HG02588 (cell line): ENCODE measurements at regions not wholly inside any gene's neighbourhood (a gene's known extent, or its start where the extent isn't known, plus 50 kb on each side); places are given as distances from the start of the nearest gene placed in this dataset.

Source experiments
- ATAC-seq: cut with Tn5 transposase; IDR thresholded peaks from one replicate; pipeline ENCODE4 v1.9.1; 2021; ENCODE audit warnings: mild to moderate bottlenecking, moderate library complexity; ENCODE audit not compliant: unreplicated experiment

- ATAC-seq, result no peak
Observed at GRCh38 chr11:91872243-91872642, 352.4 kb upstream of the FAT3 start.

DNA sequence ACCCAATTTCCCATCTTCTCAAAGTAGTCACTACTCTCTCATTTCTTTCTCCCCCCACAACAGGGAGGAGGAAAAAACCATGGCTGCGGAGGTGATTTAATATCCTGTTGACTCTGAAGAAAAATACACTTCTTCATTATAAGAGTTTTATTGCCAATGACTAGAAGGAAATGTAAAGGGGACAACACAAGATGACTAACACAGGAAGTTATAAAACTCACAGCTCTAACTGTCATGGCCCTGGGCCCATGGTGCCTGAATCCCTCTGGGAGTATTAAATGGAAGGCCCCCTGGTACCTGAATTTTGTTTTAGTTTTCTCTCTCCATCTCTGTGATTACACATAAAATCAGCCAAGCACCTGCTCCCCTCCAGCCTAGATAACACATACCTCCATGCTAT lies 352.8 kb upstream of the FAT3 start:
- ATAC-seq, result no peak

GRCh38 chr11:91871048-91871447 lies 353.6 kb upstream of the FAT3 start:
- no peak for ATAC-seq

GRCh38 chr11:91869686-91870085 lies 354.9 kb upstream of the FAT3 start:
- ATAC-seq, result no peak

DNA sequence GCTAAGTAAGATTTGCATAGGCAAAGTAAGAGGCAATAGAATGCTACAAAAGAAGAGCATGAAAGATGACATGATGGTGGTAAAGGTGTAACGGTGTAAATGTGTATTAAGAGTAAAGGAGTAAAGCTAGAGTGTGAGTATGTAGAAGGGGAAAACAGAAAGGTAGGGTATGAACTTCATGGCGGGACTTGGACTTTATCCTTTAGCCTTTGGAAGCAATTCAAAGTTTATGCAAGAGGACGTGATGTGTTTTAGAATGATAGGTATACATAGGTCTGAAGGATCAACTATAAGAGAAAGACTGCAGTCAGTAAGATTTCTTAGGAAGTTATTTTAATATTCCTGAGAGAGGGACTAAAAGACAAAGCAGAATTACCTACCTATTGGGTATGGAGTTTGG lies 358.0 kb upstream of the FAT3 start:
- ATAC-seq, result no peak

DNA sequence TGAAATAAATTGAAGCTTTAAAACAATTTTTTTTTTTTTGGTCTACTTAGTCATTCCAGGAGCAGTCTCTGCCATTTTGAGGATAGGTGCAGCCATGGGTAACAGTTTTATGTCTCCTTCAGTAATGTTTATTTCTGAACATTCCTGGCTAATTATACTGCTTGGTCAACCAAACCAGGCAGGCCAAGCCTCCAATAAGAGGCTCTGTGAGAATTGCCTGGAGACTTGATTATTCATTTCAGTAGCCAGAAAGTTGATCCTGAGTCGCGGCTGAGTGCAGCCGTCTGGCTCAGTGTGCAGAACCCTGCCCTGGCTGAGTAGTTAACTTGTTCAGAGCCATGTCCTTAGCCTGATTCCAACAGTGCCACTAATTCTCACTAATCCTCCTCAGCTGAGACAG lies 364.0 kb upstream of the FAT3 start:
- ATAC-seq, result no peak

- no peak for ATAC-seq
Observed at GRCh38 chr11:91859666-91860065, 365.0 kb upstream of the FAT3 start.

DNA sequence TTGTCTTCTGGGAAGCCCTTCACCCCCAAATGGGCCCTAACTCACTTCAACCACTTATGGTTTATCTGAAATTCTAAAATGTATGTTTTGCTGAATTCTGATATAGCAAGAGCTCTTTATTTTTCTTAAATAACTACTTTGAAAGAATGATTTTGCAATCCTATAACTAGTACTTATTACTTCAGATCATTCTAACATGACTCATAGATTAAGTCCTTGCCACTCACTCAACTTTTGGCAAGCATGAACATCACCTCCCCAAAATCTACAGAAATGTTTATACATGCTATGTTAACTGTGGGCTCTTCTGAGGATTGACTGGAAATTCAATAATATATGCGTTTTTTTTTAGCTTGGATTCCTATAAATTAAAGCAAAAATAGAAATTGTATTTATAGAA lies 367.4 kb upstream of the FAT3 start:
- ATAC-seq, result no peak

DNA sequence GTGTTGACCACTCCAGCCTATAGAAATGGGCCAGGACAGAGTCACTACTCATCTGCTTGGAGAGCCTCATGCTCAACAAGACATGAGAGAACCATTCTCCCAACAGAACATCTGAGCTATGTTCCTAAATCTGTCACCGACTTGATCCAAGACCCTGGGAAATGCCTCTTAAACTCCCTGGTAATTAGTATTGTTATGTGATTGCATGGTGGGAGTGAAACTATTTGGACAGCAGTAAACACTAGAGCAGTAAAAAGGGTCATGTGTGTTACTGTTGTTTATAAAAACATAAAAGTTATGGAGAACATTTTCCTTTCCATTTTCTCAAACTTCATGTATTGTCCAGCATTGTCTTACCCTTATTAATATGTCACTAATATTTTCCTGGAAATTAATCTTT lies 369.8 kb upstream of the FAT3 start:
- ATAC-seq, result no peak

- no peak for ATAC-seq
Observed at GRCh38 chr11:91854171-91854570, 370.4 kb upstream of the FAT3 start.

DNA sequence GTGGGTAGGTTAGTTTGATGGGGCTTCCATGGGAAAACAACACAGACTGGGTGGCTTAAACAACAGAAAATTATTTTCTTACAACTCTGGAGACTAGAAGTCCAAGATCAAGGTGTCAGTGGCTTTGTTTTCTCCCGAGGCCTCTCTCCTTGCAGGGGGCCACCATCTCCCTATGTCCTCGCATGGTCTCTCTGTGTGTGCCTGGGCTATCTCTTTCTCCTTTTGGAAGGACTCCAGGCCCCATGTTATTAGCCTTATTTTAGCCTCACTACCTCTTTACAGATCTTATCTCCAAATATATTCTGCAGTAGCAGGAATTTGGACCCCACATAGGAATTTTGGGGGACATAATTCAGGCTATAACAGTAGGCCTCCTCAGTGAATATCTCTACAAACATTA lies 372.7 kb upstream of the FAT3 start:
- no peak for ATAC-seq

GRCh38 chr11:91850533-91851275 lies 373.9 kb upstream of the FAT3 start:
- no peak for ATAC-seq

DNA sequence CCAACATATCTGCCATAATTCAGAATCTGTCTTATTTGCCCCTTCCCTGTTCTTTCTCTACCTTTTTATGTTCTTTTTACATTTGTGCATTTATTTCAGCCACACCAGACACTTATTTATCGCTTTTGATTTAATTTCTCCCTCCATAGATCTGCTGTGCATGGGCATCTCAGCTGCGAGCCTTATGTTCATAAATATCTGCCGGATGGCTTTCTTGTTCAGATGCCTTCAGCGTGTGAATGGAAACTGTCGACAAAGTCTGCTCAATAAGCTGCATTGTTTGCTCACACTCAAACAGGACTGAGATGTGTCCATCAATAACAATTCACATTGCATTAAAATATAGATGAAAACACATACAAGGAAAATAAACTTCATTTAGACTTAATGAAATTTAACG lies 374.6 kb upstream of the FAT3 start:
- no peak for ATAC-seq

DNA sequence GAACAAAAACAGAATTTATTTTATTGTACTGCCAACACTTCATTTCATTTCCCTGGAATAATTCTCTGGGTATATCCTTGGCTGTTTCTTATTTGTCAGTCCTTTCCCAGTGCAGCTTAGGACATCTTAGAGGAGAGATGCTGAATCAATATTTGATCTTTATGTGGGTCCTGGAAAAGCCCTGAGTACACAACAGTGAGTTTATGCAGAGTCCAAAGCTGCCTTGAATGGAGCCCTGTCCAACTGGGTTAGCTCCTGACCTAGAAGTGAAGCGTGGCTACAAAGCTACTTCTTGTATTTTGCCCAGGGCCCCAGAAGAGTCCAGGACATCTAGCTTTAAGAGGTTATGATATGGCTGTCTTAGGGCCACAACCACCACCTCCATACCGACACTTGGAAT lies 378.0 kb upstream of the FAT3 start:
- no peak for ATAC-seq

- no peak for ATAC-seq
Observed at GRCh38 chr11:91846002-91846401, 378.6 kb upstream of the FAT3 start.

- no peak for ATAC-seq
Observed at GRCh38 chr11:91840640-91841240, 383.9 kb upstream of the FAT3 start.

GRCh38 chr11:91837411-91838330 lies 386.9 kb upstream of the FAT3 start:
- ATAC-seq, result no peak

- no peak for ATAC-seq
Observed at GRCh38 chr11:91835051-91835560, 389.5 kb upstream of the FAT3 start.

- ATAC-seq, result no peak
Observed at GRCh38 chr11:91828901-91829300, 395.7 kb upstream of the FAT3 start.

DNA sequence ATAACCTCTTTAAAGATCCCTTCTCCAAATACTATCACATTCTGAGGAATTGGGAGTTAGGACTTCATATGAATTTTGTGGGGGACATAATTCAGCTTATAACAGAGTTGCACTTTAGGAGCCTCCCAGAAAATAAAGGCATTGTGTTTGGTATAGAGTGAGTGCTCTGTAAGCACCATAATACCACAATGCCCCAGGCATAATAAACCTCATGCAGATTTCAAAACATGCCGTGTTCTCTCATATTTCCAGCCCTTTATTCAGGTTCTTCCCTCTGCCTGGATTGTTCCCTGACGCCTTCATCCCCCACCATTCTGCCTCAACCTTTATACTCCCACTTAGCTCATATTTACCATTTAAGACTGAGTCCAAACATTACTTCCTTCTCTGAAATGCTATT lies 398.8 kb upstream of the FAT3 start:
- ATAC-seq, result no peak

DNA sequence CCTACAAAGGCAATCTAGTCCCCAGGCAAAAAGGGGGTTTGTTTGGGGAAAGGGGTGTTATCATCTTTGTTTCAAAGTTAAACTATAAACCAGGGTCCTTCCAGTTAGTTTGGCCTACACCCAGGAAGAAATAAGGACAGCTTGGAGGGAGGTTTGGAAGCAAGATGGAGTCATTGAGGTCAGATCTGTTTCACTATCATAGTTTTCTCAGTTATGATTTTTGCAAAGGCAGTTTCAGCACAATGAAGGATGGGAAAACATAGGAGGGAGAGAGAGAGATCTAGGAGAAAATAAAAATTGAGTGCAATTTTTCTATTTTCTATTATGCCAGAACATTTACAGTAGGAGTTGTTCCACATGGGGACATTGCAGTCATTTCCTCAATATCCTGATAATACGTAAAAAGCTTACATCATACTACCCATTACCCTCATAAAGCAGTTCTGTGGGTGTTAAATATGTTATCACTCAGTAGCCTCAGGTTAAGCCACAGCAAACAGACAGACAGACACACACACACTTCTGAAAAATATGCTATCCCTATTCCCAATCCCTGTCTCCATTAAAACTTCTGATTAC lies 401.3 kb upstream of the FAT3 start:
- ATAC-seq, result no peak
